ENCODE measurements at regions not wholly inside any gene's neighbourhood (a gene's known extent, or its start where the extent isn't known, plus 50 kb on each side); places are given as distances from the start of the nearest gene placed in this dataset.

DNA sequence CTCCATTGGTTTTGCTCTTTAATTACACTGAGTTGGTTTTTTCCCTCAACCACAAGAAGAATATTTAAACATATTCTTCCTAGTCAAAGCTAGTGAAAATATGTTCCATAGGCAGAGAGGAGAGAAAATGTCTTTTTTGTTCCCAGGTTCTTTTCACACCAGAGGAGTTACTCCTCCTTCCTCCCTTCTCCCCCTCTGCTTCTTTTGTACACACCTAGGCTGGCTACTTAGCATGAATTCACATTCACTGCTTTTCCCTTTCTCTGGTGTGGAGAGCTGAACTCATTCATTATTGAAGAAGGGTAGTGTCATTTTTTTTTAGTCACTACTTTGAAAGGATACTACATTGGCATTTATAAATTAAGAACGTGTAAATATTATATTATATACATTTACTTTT lies 56.6 kb upstream of the UGP2 start:
- TF ChIP-seq, protein P1, sequence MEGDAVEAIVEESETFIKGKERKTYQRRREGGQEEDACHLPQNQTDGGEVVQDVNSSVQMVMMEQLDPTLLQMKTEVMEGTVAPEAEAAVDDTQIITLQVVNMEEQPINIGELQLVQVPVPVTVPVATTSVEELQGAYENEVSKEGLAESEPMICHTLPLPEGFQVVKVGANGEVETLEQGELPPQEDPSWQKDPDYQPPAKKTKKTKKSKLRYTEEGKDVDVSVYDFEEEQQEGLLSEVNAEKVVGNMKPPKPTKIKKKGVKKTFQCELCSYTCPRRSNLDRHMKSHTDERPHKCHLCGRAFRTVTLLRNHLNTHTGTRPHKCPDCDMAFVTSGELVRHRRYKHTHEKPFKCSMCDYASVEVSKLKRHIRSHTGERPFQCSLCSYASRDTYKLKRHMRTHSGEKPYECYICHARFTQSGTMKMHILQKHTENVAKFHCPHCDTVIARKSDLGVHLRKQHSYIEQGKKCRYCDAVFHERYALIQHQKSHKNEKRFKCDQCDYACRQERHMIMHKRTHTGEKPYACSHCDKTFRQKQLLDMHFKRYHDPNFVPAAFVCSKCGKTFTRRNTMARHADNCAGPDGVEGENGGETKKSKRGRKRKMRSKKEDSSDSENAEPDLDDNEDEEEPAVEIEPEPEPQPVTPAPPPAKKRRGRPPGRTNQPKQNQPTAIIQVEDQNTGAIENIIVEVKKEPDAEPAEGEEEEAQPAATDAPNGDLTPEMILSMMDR (IDR thresholded peaks at IDR 0.05; ENCODE audit: poor library complexity, severe bottlenecking) = no peak
- no peak for TF ChIP-seq RAD21 (conservative IDR thresholded peaks at IDR 0.05)
- no peak for TF ChIP-seq POLR2AphosphoS5 (IDR thresholded peaks at IDR 0.05)
- TF ChIP-seq TAF1 (IDR thresholded peaks at IDR 0.05; ENCODE audit: low read depth) = no peak
- no peak for TF ChIP-seq EZH2 (IDR thresholded peaks at IDR 0.05; ENCODE audit: borderline replicate concordance, insufficient read depth, low read length, poor library complexity, severe bottlenecking)
- TF ChIP-seq SMC3 (conservative IDR thresholded peaks at IDR 0.05; ENCODE audit: poor library complexity) = no peak
- TF ChIP-seq EP300 (conservative IDR thresholded peaks at IDR 0.05; ENCODE audit: poor library complexity, severe bottlenecking) = no peak
- TF ChIP-seq, protein P2, sequence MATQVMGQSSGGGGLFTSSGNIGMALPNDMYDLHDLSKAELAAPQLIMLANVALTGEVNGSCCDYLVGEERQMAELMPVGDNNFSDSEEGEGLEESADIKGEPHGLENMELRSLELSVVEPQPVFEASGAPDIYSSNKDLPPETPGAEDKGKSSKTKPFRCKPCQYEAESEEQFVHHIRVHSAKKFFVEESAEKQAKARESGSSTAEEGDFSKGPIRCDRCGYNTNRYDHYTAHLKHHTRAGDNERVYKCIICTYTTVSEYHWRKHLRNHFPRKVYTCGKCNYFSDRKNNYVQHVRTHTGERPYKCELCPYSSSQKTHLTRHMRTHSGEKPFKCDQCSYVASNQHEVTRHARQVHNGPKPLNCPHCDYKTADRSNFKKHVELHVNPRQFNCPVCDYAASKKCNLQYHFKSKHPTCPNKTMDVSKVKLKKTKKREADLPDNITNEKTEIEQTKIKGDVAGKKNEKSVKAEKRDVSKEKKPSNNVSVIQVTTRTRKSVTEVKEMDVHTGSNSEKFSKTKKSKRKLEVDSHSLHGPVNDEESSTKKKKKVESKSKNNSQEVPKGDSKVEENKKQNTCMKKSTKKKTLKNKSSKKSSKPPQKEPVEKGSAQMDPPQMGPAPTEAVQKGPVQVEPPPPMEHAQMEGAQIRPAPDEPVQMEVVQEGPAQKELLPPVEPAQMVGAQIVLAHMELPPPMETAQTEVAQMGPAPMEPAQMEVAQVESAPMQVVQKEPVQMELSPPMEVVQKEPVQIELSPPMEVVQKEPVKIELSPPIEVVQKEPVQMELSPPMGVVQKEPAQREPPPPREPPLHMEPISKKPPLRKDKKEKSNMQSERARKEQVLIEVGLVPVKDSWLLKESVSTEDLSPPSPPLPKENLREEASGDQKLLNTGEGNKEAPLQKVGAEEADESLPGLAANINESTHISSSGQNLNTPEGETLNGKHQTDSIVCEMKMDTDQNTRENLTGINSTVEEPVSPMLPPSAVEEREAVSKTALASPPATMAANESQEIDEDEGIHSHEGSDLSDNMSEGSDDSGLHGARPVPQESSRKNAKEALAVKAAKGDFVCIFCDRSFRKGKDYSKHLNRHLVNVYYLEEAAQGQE (IDR thresholded peaks at IDR 0.05; ENCODE audit: borderline replicate concordance) = no peak

Measured in neural cell (in vitro differentiated cells).